ENCODE measurements at regions not wholly inside any gene's neighbourhood (a gene's known extent, or its start where the extent isn't known, plus 50 kb on each side); places are given as distances from the start of the nearest gene placed in this dataset.

DNA sequence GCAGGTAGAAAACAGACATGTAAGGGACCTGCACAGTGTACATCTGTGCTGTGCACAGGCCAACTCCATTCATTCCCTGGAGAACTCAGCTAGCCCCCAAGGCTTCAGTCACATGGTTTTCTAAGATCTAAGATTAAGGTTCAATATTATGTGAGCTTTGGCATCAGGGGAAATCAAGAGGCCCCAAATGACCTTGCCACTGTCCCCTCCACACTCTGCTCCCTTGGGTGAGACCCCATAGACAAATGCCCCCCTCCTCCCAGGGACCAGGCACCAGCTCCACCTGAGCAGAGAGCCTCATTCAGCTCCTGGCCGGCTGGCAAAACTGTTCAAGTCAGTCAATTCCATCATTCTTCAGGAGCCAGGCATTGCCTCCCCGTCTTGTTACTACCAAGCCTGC is 93.6 kb upstream of the TMEM18 start:
- H3K4me3 ChIP-seq, result no peak overlapping the region
- H3K27ac ChIP-seq, result no peak overlapping the region

DNA sequence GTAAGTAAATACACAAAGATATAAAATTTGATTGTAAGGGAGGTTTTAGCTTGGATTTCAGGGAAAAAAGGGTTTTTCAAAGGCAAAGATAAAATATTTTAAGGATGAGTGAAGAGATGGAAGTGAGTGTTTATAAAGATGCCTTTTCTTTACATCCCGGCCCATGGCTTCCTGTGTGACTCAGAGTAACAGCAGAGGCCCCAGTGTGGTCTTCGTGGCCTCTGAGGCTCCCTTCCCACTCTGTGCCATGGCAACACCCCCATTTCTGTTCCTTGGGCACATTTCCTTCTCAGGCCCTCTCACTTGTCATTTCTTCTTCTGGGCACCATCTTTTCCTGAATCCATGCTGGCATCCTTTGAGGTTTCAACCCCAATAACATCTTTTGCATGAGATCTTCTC is 92.6 kb upstream of the TMEM18 start:
- Histone ChIP-seq H3K4me3 (no peak overlapping the region), H3K27ac (no peak overlapping the region)

DNA sequence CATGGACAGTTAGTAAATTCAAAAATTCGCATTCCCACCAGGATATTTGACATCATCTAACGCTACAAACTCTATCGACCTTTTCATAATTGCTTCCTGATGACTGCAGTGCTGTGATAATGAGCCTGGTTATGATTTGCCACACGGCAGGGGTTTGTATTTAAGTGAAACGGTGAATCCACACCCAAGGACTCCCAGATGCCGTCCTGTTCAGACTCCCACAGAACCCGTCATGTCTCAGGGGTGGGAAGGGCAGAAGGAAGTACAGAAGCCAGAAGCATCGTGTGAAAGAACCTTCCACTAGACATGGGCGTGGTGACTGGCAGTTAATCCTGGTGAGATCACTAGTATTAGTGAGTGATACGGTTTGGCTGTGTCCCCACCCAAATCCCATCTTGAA is 91.2 kb upstream of the TMEM18 start:
- H3K27ac ChIP-seq, result no peak overlapping the region
- no peak overlapping the region for H3K4me3 ChIP-seq

DNA sequence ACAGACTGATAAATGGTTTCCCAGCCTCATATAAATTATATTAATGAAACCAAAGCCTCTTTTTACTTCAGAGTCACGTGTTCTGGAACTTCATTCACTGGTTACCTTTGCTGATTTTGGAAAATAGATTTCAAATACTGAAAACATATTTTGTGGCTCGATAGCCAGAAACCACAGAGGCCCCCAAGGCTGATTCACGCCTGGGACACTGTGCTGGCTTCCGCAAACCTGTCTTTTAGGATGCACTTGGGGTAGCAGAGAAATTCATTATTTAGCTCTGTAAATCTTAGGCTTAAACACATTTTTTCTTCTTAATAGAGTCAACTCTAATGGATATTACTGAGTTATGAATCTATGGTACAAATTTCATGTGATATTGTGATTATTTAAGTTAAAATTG is 90.7 kb upstream of the TMEM18 start:
- Histone ChIP-seq H3K4me3 (no peak overlapping the region), H3K27ac (no peak overlapping the region)

DNA sequence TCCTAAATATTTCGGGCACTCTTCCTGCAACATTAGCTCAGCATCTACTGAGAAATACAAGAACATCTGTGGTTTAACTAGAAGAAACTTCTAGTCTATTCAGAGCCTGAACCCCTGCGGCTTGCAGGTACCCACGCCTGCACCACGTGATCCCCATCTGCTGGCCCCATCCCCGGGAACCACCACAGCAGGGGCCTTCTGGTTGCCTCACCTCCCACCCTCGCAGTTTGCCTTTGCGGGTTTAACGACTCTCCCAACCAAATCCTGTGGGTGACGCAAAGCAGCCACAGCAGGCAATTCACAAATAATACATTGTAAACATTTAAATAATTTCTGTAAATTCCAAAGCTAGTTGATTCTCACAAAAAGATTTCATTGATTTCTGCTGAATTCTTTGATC is 90.2 kb upstream of the TMEM18 start:
- Histone ChIP-seq H3K4me3 (no peak overlapping the region), H3K27ac (no peak overlapping the region)

DNA sequence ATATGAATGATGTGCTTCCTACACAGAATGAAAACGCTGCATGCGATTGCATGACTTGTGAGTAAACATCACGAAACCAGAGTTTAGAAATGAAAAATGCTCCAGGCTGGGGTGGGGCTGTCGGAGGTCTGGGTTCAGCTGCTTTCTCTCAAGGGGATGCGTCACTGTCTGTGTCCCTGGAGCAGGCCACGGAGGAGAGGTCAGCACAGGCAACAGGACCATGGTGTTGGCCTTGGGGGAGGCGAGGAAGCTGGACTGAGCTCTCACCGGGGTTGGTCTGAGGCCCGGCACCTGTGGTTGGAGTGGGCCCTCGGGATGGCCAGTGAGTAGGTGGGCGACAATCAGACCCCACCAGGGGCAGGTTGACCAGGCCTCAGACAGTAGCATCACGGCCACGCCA is 89.0 kb upstream of the TMEM18 start:
- no peak overlapping the region for H3K4me3 ChIP-seq

DNA sequence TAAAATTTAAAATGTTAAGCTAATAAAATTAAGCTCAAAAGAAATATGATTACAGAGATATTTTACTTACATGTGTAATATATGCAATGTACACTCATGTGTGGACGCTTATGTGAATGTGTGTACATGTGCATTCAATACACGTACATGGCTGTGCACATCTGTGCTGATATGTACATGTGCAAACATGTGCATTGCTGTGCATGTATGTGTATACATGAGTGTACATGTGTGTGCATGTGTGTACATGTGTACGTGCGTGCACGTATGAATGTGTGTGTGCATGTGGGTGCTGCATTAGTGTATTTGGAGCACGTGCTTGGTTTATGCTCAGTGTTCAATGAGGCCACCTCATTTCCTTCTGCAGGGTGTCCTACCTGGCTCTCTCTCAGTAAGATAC is 88.2 kb upstream of the TMEM18 start:
- Histone ChIP-seq H3K27ac (no peak overlapping the region), H3K4me3 (no peak overlapping the region)

More for the DNA sequence above, 89.0 kb upstream of the TMEM18 start:
- H3K27ac ChIP-seq, result no peak overlapping the region

DNA sequence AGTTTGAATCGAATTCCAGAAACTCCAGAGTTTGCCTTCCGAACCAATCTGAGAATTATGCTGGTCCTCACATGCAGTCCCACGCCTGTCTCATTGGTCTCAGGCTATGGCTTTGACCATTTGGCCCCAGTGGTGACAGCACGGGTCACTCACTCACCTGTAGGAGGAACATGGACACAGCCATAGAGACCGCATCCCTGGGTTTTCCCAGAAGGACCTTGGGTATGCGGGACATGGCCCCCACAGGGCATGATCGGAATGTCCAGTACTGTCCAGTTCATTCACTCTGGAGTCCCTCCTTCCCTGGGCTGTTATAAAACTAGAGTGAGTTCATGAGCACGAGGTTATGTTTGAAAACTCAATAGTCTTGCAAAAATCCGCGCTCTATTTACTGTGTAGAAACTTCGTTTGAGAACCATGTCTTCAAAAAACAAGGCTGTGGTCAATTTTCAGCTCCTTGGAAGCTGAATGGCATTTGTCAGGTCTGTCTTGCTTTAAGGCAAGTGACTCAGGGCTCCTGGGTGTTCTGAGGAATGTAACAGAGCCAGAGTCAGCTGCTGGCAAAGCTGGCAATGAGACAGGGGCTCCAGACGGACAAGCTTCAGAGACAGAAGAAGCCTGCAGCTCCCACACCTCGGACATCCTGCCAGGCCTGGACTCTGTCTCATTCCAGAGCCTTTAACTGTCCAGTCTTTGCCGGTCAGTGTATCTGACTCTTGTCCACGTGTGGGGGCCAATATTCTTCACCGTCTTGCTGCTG is 86.7 kb upstream of the TMEM18 start:
- H3K27ac ChIP-seq, result no peak overlapping the region
- H3K4me3 ChIP-seq, result no peak overlapping the region

DNA sequence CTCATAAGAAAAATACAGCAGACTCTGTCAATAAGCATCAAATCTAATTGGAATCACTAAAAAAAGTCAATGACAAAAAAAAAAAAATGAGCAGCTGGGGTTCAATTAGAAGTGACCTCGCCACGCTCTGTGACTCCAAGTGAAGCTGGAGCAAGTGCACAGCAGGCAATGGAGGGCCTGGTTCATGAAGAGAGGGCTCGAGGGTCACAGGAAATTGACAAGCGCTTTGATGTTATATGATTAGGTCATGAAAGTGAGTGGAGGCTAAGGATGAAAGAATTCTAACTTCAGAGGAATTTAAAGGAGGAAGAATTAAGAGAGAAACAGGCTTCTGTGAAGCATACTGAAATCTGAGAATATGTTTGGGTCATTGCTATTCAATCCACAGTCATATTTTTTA is 85.4 kb upstream of the TMEM18 start:
- Histone ChIP-seq H3K27ac (no peak overlapping the region), H3K4me3 (no peak overlapping the region)

DNA sequence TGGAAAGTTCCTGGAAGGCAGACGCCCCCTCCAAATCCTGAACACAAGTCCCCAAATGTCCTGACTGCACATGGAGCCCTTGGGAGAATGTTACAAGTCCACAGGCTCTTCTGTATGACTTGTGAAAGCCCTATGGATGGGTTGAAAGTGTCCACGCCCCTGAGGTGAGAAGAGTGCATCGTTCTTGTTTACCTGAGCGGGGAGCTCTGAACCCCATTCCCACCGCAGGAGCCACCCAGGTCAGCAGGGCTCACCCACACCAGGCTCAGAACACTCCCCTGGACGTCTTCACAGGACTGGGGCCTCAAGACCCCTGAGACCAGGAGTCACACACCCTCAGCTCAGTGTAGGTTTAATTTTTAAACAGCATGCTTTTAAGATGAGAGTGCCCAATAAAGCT is 84.2 kb upstream of the TMEM18 start:
- Histone ChIP-seq H3K27ac (no peak overlapping the region), H3K4me3 (no peak overlapping the region)

DNA sequence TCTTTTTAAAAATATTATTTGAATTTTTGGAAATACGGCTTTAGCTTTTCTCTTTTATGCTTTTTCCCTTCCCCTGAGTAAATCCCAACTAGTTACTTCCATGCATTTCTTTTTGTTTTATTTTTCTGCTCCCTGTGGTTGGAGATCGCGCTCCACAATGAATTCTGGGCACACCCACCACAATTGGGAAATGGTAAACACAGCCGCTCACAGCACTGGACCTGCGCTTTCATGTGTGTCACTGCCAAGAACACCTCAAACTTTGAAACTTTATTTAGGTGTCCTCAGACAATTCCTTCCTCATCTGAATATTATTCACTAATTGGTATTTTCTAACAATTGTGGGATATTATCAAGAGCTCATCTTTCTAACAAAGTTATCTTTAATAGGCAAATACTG is 82.8 kb upstream of the TMEM18 start:
- H3K4me3 ChIP-seq, result no peak overlapping the region
- no peak overlapping the region for H3K27ac ChIP-seq

DNA sequence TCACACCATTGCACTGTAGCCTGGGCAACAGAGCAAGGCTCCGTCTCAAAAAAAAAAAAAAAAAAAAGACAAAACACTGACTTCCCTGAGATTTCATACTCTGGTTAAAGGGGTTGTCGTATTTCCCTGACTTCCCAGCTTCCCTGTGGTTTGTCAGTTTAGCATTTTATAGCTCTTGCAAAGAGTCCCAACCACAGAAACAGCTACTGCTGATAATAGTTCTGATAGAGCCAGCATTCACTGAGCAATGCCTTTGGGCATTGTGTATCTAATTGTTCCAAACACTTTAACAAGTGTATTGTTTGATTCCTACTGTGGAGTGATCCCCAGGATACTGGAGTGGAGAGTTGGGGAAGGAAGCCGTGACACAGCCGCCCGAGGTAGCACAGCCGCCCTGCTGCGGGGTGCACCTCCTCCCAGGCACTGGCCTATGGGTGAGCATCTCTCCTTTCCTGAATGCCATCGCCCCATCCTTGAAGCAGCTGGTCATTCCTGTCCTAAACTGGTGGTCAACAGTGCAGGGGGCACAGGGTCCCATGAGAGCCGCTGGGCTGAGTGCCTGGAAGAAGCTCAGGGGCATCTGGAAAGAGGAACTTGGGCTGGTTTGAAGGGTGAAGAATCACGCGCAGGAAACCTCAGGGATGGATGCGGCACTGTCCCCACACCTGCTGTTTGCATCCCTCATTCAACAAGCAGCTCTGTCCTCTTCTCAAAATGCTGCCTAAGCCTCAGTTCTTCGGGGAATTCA is 81.0 kb upstream of the TMEM18 start:
- Histone ChIP-seq H3K27ac (no peak overlapping the region), H3K4me3 (no peak overlapping the region)

DNA sequence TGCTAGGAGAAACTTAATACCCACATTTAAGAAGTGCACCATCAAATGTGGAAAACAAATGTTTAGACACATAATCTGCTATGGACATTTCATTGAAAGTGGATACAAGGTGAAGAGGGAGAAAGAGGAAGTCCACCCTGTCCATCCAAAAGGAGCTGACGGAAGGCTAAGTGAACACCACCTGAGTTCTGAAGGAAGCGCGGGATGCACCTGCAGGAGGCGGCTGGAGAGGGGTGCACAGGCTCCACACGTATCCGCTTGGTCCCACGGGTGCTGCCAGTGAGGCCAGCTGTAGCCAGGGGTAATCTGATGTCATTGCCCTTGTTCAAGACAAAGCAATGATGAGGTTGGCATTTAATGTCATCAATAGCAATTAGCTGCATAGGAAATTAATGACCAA is 75.9 kb upstream of the TMEM18 start:
- H3K4me3 ChIP-seq, result no peak overlapping the region

DNA sequence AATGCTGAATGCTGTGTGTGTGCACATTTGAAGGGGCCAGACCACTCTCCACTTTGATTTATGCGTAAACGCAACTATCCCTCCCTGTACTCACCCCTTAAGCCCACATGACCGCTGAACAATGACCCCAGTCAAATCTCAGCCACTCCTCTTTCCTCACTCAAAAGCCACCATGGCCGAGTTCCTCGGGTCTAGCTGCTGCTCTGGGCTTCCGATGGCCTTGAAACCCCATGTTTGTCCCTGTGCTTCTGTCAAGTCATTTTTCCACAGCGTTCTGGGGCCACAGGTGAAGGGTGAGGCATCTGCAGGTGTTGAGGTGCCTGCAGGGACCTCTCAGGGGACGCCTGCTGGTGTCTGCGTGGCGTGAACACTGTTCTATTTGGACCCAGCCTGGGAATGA is 74.3 kb upstream of the TMEM18 start:
- Histone ChIP-seq H3K27ac (no peak overlapping the region), H3K4me3 (no peak overlapping the region)

More for the DNA sequence above, 75.9 kb upstream of the TMEM18 start:
- no peak overlapping the region for H3K27ac ChIP-seq

DNA sequence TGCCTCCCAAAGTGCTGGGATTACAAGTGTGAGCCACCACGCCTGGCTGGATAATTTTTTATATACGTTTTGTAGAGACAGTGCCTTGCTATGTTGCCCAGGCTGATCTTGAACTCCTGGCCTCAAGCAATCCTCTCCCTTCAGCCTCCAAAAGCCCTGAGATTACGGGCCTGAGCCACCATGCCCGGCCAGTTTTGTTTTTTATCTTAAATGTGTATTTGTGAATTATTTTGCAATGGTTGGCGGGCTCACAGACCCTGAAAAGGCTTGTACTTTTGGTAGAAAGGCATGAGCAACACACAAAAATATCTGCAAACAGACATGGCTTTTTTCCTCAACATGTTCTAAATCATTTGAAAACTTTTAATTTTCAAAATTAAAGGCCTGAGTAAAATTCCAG is 73.4 kb upstream of the TMEM18 start:
- no peak overlapping the region for H3K4me3 ChIP-seq
- H3K27ac ChIP-seq, result no peak overlapping the region

DNA sequence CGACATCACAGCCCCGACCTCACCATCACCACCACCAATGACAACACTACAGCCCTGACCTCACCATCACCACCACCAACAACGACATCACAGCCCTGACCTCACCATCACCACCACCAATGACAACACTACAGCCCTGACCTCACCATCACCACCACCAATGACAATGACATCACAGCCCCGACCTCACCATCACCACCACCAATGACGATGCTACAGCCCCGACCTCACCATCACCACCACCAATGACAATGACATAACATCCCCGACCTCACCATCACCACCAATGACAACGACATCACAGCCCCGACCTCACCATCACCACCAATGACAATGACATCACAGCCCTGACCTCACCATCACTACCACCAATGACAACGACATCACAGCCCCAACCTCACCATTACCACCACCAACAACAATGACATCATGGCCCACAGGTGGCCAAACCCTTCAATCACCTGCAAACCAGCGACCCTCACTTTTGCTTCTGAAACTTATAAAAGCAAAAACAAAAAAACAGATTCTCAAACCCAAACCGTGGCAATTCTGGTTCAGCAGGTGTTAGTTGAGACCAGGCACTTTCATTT is 70.7 kb upstream of the TMEM18 start:
- H3K27ac ChIP-seq, result no peak overlapping the region
- H3K4me3 ChIP-seq, result no peak overlapping the region

DNA sequence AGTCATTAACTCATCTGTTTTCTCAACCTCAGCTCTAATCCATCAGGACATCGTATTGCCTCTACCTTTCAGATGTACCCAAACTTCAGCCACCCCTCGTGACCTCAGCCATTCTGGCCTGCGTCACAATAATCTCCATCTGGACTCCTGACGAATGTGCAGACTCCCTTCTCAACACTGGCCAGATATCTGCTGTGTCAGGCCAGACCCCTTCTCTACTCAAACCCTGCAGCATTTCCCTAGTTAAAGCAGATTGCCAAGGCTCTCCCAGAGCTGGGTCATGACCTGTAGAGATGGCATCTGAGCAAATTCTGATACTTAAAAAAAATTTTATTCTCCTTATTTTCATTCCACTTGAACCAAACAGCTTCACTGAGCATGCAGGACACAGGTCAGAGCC is 69.5 kb upstream of the TMEM18 start:
- no peak overlapping the region for H3K4me3 ChIP-seq
- no peak overlapping the region for H3K27ac ChIP-seq

DNA sequence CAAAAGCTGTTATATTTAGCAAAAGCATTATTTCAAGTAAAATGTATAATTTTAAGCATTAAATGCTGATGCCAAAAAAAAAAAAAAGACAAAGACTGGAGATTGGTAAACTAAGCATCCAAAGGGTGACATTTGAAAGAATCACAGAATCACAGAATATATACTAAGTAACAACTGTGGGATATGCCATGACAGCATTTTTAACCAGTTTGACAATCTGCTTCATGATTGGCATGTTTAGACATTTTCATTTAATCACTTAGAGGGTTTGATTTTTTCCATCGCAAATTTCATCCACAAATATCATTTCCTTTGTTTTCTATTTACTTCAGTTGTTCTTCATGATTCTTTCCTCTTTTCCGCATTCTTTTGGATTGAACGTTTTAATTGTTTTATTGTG is 66.9 kb upstream of the TMEM18 start:
- H3K4me3 ChIP-seq, result no peak overlapping the region
- H3K27ac ChIP-seq, result no peak overlapping the region

DNA sequence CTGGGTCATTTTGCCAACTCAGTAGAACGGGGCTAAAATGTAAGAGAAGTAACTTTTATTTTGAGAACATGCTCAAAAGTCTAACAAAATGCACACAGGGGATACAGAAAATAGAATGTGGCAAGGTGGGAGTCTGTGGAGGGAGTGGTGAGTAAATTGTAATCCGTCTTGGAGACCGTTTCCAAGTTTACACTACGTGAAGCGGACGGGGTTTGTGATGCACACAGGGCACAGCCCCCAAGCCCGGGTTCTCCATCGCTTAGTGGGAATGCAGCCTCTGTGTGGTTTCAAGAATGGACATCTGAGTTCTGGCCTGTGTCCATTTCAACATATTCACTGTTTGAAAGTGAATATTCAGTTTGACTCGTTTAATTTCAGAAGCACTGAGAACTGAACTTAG is 65.0 kb upstream of the TMEM18 start:
- Histone ChIP-seq H3K27ac (no peak overlapping the region), H3K4me3 (peak overlapping the region in 1 of 7 experiments; percentile 4)

DNA sequence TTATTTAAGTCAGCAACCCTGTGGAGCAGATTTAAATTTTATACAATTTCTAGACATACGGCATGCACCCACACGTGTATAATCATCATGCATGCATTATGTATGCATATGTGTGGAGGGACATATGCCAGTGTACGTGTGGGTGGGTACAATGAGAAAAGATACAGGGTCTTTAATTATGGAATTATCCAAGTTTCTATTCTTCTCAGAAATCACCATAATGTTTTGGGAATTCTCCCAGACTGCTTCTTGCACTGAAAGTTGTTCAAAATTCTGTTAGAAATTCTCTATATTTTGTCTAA is 63.9 kb upstream of the TMEM18 start:
- Histone ChIP-seq H3K4me3 (peak overlapping the region in 4 of 7 experiments; percentile 36 to 47 (median 42)), H3K27ac (peak overlapping the region in 3 of 21 experiments; percentile 26 to 55 (median 37))

Data from skin epidermis (tissue), 12 donors.